B cell (primary cell): ENCODE measurements at regions not wholly inside any gene's neighbourhood (a gene's known extent, or its start where the extent isn't known, plus 50 kb on each side); places are given as distances from the start of the nearest gene placed in this dataset.

Experiments used
- ATAC-seq: fragments of 200-7000 bp; cut with Tn5 transposase; one replicate; pipeline ENCODE4 v1.10.0; 2021; ENCODE audit warnings: low read depth, mild to moderate bottlenecking, moderate number of reproducible peaks, moderate library complexity
- CTCF ChIA-PET: fragments of 350-600 bp; sonication (Branson Sonifier 250); formaldehyde crosslinking; loops from one replicate; lab custom pipeline; 2021; ENCODE audit warnings: antibody characterized with exemption, inconsistent platforms; lab: Charles Lee
- POLR2A ChIA-PET: fragments of 350-600 bp; sonication (Branson Sonifier 250); formaldehyde crosslinking; loops from one replicate; lab custom pipeline; 2021; ENCODE audit warnings: antibody characterized with exemption; lab: Charles Lee
- DNase-seq: peaks from one replicate; pipeline ENCODE4 v3.0.0; 2013
- H2AFZ ChIP-seq: 2 replicates; pipeline ENCODE4 v1.6.1; 2012; ENCODE audit warnings: mild to moderate bottlenecking, low read depth, low read length; ENCODE audit not compliant: insufficient read depth, poor library complexity, severe bottlenecking
- H3K27ac ChIP-seq, 2 donors: 1 replicate in 1 of 2; 2 replicates in 1 of 2; pipeline ENCODE4 v1.5.1; 2012 to 2013; ENCODE audit warnings: low read length in 2 of 2, mild to moderate bottlenecking in 2 of 2, moderate library complexity in 1 of 2
- H3K27me3 ChIP-seq, 4 experiments: fragments of 200-600 bp in 1 of 4; sonication (generic) in 1 of 4; replicated peaks in 1 of 4; 1 replicate in 2 of 4; 2 replicates in 2 of 4; pipeline versions ENCODE4 v1.6.1 to v1.7.0; 2013 to 2016; ENCODE audit warnings: low read length in 3 of 4, mild to moderate bottlenecking in 2 of 4, mixed read lengths in 1 of 4, moderate library complexity in 1 of 4; ENCODE audit not compliant: insufficient read depth in 4 of 4, control insufficient read depth in 3 of 4; ENCODE audit errors: control extremely low read depth in 1 of 4
- H3K36me3 ChIP-seq, 2 experiments: replicated peaks in 1 of 2; 1 replicate in 1 of 2; 2 replicates in 1 of 2; pipeline versions ENCODE4 v1.6.1 to v1.7.1; 2013; ENCODE audit warnings: low read length in 1 of 2; ENCODE audit not compliant: insufficient read depth in 2 of 2, control insufficient read depth in 1 of 2; ENCODE audit errors: control extremely low read depth in 1 of 2, extremely low read depth in 1 of 2
- H3K4me1 ChIP-seq, 2 donors: fragments of 200-600 bp in 1 of 2; sonication (generic) in 1 of 2; 1 replicate in 1 of 2; 2 replicates in 1 of 2; pipeline versions ENCODE4 v1.5.1 to v1.6.1; 2013 to 2017; ENCODE audit warnings: low read length in 2 of 2; ENCODE audit not compliant: control insufficient read depth in 2 of 2, insufficient read depth in 2 of 2
- H3K4me2 ChIP-seq: replicated peaks from 2 replicates; pipeline ENCODE3; 2012; ENCODE audit warnings: mild to moderate bottlenecking, low read depth, low read length; ENCODE audit not compliant: poor library complexity, severe bottlenecking
- H3K4me3 ChIP-seq, 5 experiments: fragments of 200-600 bp in 1 of 5; sonication (generic) in 1 of 5; 1 replicate in 3 of 5; 2 replicates in 2 of 5; pipeline versions ENCODE4 v1.5.1 to v1.7.0; 2011 to 2016; ENCODE audit warnings: low read length in 4 of 5, mild to moderate bottlenecking in 4 of 5, low read depth in 2 of 5, control low read depth in 1 of 5, moderate library complexity in 1 of 5; ENCODE audit not compliant: insufficient read depth in 1 of 5; ENCODE audit errors: control extremely low read depth in 1 of 5, extremely low read depth in 1 of 5
- H3K79me2 ChIP-seq: fragments of 200-600 bp; sonication (generic); one replicate; pipeline ENCODE4 v1.6.0; 2016; ENCODE audit warnings: low read length; ENCODE audit not compliant: control insufficient read depth, insufficient read depth
- H3K9ac ChIP-seq: fragments of 200-600 bp; sonication (generic); 2 replicates; pipeline ENCODE4 v1.6.1; 2017; ENCODE audit warnings: mild to moderate bottlenecking, low read length, moderate library complexity
- H3K9me3 ChIP-seq, 3 donors: one replicate each; pipeline versions ENCODE4 v1.6.1 to v1.7.1; 2013; ENCODE audit warnings: low read length in 2 of 3; ENCODE audit not compliant: control insufficient read depth in 2 of 3, insufficient read depth in 1 of 3; ENCODE audit errors: control extremely low read depth in 1 of 3
- H4K20me1 ChIP-seq: 2 replicates; pipeline ENCODE4 v1.6.0; 2012; ENCODE audit warnings: mild to moderate bottlenecking, low read length; ENCODE audit not compliant: insufficient read depth, control insufficient read depth, poor library complexity, severe bottlenecking
- H3K27ac Mint-ChIP-seq: one replicate; pipeline ENCODE4 v1.8.0; 2021; ENCODE audit warnings: mixed read lengths
- H3K27me3 Mint-ChIP-seq: one replicate; pipeline ENCODE4 v1.8.0; 2021; ENCODE audit warnings: mixed read lengths
- H3K4me1 Mint-ChIP-seq: one replicate; pipeline ENCODE4 v1.8.0; 2021; ENCODE audit warnings: mixed read lengths
- H3K4me3 Mint-ChIP-seq: one replicate; pipeline ENCODE4 v1.8.0; 2021; ENCODE audit warnings: mixed read lengths
- H3K9me3 Mint-ChIP-seq: one replicate; pipeline ENCODE4 v1.8.0; 2022; ENCODE audit warnings: mixed read lengths; ENCODE audit not compliant: insufficient read depth
- EZH2 ChIP-seq: IDR thresholded peaks from 2 replicates; pipeline ENCODE4 v1.6.1; 2012; ENCODE audit warnings: borderline replicate concordance, low read depth, mild to moderate bottlenecking, moderate library complexity, low read length; ENCODE audit not compliant: insufficient read depth, poor library complexity, severe bottlenecking
- WGBS: methylation state at CpG from one replicate; pipeline ENCODE4 v1.1.5; 2013; ENCODE audit warnings: missing lambda C conversion rate; ENCODE audit not compliant: insufficient coverage; 5-methylcytosine and 5-hydroxymethylcytosine counted together
- intact Hi-C: fragments of 100-400 bp; cut with micrococcal nuclease; formaldehyde crosslinking; loops from one replicate; pipeline ENCODE4 v1.10.0; 2022
- TF ChIP-seq, protein P1 (sequence below): fragments of 200-600 bp; IDR thresholded peaks from one replicate; pipeline ENCODE4 v1.8.0; 2022; ENCODE audit warnings: antibody characterized with exemption, mild to moderate bottlenecking

DNA sequence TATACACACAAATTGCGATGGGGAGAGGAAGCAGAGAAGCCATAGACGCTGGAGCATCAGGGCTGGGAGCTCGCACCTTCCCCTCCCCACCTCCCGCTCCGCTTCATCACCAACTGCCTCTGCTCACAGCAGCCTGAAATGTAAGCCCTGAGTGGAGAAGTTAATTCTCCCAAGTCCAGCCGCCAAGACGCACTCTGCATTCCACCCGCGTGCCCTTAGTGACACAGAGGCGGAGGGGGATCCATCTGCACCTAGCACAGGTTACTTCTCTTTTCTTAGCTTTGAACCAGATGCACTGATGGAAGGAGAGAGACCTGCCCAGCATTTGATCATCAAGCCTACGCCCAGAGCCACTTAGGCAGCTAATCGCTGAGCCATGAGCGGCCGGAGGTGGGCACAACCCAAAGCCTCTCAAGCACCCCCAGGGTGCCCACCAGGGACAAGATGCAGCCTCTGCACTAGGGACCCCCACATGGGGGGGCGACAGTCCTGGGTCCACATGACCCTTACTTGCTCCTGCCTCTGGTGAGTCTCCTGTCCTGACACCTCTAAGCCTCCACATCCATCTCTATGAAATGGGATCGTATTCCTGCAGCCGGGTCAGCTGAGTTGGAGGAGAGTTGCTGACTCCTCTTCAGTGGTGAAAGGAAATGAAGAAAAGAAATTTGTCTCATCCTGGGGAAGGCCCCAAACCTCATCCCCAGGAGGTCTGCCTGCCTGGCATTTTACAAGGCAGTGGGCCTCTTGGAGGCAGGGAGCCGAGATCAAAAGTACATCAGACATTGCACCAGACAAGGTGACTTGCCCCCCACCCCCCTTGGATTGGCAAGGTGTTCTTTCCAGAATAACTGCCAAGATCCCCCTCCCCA, 316.2 kb downstream of the MATN1 start:
- Histone ChIP-seq H3K4me2 (no peak overlapping the region), H3K27me3 (peaks cover 0 to 2% (median 0%) of the 10 kb centered on the region in 4 experiments), H3K4me1 (no peaks in the 10 kb centered on the region), H3K4me3 (no peak overlapping the region), H4K20me1 (no peaks in the 10 kb centered on the region), H3K9ac (no peak overlapping the region), H3K9me3 (no peaks in the 10 kb centered on the region), H2AFZ (no peak overlapping the region), H3K79me2 (no peaks in the 10 kb centered on the region), H3K27ac (no peak overlapping the region), H3K36me3 (no peaks in the 10 kb centered on the region)
- Mint-ChIP-seq H3K9me3 (no peaks in the 10 kb centered on the region), H3K4me1 (no peaks in the 10 kb centered on the region), H3K27me3 (peaks cover 39% of the 10 kb centered on the region), H3K27ac (no peak overlapping the region), H3K4me3 (no peak overlapping the region)
- DNase-seq: no peak
- WGBS: 64% methylated on average over 13 of the region's 18 CpGs
- ChIA-PET CTCF (no interaction called here), POLR2A (no interaction called here)
- no peak for TF ChIP-seq EZH2
- TF ChIP-seq, protein P1, sequence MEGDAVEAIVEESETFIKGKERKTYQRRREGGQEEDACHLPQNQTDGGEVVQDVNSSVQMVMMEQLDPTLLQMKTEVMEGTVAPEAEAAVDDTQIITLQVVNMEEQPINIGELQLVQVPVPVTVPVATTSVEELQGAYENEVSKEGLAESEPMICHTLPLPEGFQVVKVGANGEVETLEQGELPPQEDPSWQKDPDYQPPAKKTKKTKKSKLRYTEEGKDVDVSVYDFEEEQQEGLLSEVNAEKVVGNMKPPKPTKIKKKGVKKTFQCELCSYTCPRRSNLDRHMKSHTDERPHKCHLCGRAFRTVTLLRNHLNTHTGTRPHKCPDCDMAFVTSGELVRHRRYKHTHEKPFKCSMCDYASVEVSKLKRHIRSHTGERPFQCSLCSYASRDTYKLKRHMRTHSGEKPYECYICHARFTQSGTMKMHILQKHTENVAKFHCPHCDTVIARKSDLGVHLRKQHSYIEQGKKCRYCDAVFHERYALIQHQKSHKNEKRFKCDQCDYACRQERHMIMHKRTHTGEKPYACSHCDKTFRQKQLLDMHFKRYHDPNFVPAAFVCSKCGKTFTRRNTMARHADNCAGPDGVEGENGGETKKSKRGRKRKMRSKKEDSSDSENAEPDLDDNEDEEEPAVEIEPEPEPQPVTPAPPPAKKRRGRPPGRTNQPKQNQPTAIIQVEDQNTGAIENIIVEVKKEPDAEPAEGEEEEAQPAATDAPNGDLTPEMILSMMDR: no peak
- ATAC-seq: no peak
- intact Hi-C loops: no loop called here

DNA sequence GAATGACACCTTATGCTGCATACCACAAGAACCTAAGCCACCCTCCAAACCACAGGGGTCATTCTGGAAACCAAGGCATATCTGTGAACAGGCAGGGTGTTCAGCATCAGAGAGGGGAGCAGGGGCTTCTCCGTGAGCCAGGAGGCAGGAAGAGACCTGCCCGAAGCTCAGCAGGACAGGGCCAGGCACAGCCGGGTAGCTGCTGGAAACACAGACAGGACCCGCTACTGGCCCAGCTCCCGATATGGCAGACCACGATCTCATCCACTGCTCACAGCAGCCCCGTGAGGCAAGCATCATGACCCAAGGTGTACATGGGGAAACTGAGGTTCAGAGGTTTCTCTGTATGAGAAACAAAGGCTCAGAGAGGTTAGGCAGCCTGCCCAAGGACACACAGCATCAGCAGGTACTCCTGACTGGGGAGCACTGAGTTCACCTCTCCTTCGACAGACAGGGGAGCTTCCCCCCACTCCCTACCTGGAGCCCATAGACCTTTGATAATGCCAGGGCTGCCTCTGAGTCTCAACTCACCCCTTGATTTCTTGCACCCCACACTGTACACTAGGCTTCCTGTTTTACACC, 317.7 kb downstream of the MATN1 start:
- Mint-ChIP-seq H3K27ac (no peak overlapping the region), H3K4me3 (no peak overlapping the region), H3K27me3 (peaks cover 33% of the 10 kb centered on the region), H3K9me3 (no peaks in the 10 kb centered on the region), H3K4me1 (no peaks in the 10 kb centered on the region)
- no peak overlapping the region for H3K27ac ChIP-seq
- H4K20me1 ChIP-seq: no peaks in the 10 kb centered on the region
- no peak overlapping the region for H3K4me2 ChIP-seq
- peaks cover 0 to 2% (median 0%) of the 10 kb centered on the region in 4 experiments for H3K27me3 ChIP-seq
- POLR2A ChIA-PET: no interaction called here
- H3K36me3 ChIP-seq: no peaks in the 10 kb centered on the region
- peaks cover 0 to 1% (median 0%) of the 10 kb centered on the region in 3 donors for H3K9me3 ChIP-seq
- DNase-seq (no peak), ATAC-seq (no peak)
- CTCF ChIA-PET: no interaction called here
- H3K9ac ChIP-seq: no peak overlapping the region
- no peak overlapping the region for H3K4me3 ChIP-seq
- H2AFZ ChIP-seq: no peak overlapping the region
- 79% methylated on average over 8 of the region's 8 CpGs for WGBS
- no peaks in the 10 kb centered on the region for H3K4me1 ChIP-seq
- TF ChIP-seq, protein P1: no peak
- TF ChIP-seq EZH2: no peak
- no peaks in the 10 kb centered on the region for H3K79me2 ChIP-seq
- intact Hi-C loops: no loop called here
